ENCODE measurements at regions not wholly inside any gene's neighbourhood (a gene's known extent, or its start where the extent isn't known, plus 50 kb on each side); places are given as distances from the start of the nearest gene placed in this dataset.

DNA sequence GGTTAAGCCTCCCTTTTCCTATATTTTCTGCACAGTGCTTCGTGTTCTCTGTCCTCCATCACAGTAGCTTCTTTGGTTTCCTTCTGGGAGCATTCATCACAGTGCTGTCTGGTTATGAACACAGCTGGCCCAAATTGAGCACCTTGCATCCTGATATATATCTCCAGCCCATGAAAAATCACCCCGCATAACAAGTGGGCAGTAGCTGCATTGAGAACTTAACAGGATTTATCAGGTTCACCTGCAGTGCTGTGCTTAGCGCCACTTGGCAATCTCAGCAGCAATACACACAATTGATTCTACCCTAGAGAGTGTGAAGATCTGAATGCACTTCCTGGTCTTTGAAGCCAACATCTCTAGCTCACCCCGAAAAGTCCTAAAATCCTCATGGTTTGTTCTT lies 408.0 kb downstream of the RNF144A start:
- Histone ChIP-seq H3K27ac (ENCODE audit: low read depth, low read length) (no peak overlapping the region), H3K27me3 (ENCODE audit: control insufficient read depth in 3 of 3, insufficient read depth in 3 of 3, low read length in 3 of 3) (peaks cover 0 to 5% (median 0%) of the 10 kb centered on the region in 3 donors), H3K4me1 (ENCODE audit: control insufficient read depth in 3 of 3, insufficient read depth in 3 of 3, low read length in 3 of 3) (no peaks in the 10 kb centered on the region), H3K4me3 (ENCODE audit: low read length in 3 of 3) (no peak overlapping the region), H3K36me3 (ENCODE audit: control insufficient read depth in 3 of 3, insufficient read depth in 3 of 3, low read length in 3 of 3) (no peaks in the 10 kb centered on the region), H3K9me3 (ENCODE audit: control insufficient read depth in 3 of 3, low read length in 3 of 3) (no peaks in the 10 kb centered on the region), H3K9ac (ENCODE audit: low read depth in 1 of 3, low read length in 3 of 3) (no peak overlapping the region)

DNA sequence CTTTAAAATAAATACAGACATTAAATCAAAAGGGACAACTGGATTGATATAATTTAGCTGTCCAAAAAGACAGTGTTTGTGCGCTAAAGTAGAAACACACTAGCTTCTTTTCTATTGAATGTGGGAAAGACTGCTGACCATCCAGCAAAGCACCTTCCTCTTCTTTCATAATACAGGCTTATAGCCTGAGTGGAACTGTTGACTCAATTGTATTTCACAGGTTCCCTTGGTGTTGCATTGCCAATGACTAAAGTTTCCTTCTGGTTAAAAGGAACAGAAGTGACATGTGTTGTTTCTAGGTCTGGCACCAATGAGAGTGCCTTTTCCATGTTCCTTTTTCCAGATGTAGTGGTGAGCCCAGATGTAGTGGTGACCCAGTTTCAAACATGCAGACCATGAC lies 412.3 kb downstream of the RNF144A start:
- H3K9me3 ChIP-seq (ENCODE audit: control insufficient read depth in 3 of 3, low read length in 3 of 3): no peaks in the 10 kb centered on the region
- H3K9ac ChIP-seq (ENCODE audit: low read depth in 1 of 3, low read length in 3 of 3): no peak overlapping the region
- peaks cover 0 to 5% (median 0%) of the 10 kb centered on the region in 3 donors for H3K27me3 ChIP-seq (ENCODE audit: control insufficient read depth in 3 of 3, insufficient read depth in 3 of 3, low read length in 3 of 3)
- no peak overlapping the region for H3K27ac ChIP-seq (ENCODE audit: low read depth, low read length)
- H3K4me1 ChIP-seq (ENCODE audit: control insufficient read depth in 3 of 3, insufficient read depth in 3 of 3, low read length in 3 of 3): no peaks in the 10 kb centered on the region
- no peaks in the 10 kb centered on the region for H3K36me3 ChIP-seq (ENCODE audit: control insufficient read depth in 3 of 3, insufficient read depth in 3 of 3, low read length in 3 of 3)
- H3K4me3 ChIP-seq (ENCODE audit: low read length in 3 of 3): no peak overlapping the region

DNA sequence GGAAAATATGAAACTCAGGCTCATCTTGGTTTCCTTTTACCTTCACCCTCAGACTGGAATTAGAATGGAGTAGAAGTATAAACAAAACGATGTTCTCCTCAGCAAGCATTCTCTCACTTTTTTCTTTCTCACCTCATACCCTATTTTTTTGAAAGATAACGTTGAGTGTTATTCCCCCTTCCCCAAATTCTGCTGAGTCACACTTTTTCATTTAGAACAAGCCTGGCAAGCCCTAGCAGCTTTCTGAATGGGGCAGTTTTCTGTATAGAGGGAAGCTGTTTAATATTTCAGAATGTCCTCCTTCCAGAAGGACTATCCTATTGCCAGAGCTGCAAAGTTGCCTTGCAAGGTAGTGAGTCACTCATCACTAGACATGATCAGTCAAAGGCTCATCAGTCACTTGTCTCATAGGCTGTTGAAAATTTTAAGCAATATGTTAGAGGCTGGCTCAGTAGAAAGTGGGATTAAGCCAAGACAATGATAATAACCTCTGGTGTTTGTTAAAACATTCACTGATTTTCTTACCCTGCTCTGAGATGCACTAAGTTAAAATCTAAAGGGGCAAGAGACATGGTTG lies 416.1 kb downstream of the RNF144A start:
- no peak overlapping the region for H3K4me3 ChIP-seq (ENCODE audit: low read length in 3 of 3)
- H3K4me1 ChIP-seq (ENCODE audit: control insufficient read depth in 3 of 3, insufficient read depth in 3 of 3, low read length in 3 of 3): no peaks in the 10 kb centered on the region
- no peaks in the 10 kb centered on the region for H3K27me3 ChIP-seq (ENCODE audit: control insufficient read depth in 3 of 3, insufficient read depth in 3 of 3, low read length in 3 of 3)
- no peak overlapping the region for H3K27ac ChIP-seq (ENCODE audit: low read depth, low read length)
- H3K9ac ChIP-seq (ENCODE audit: low read depth in 1 of 3, low read length in 3 of 3): no peak overlapping the region
- H3K36me3 ChIP-seq (ENCODE audit: control insufficient read depth in 3 of 3, insufficient read depth in 3 of 3, low read length in 3 of 3): no peaks in the 10 kb centered on the region
- no peaks in the 10 kb centered on the region for H3K9me3 ChIP-seq (ENCODE audit: control insufficient read depth in 3 of 3, low read length in 3 of 3)

DNA sequence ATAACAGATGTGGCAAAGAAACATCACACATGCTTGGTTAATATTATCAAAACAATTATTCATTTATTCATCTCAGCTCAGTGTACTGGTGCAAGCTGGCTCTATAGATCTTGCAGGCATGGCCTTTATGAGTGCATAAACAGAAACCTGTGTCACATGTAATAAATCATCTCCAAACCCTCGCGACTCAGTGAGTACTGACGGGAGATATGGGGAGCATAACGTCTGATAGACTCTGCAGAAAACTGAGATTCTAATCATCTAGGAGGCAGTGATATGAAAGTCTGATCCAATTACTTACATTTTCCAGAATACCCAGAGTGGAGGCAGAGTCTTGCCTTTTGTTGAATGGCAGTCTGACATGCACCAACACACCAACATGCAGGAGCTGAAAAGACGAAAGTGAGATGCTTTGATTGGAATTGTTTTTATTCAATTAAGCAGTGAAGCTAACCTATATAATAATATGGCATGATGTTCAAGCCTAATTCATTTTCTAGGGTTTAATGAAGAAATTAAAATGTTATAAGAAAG lies 416.8 kb downstream of the RNF144A start:
- Histone ChIP-seq H3K27me3 (ENCODE audit: control insufficient read depth in 3 of 3, insufficient read depth in 3 of 3, low read length in 3 of 3) (no peaks in the 10 kb centered on the region), H3K4me1 (ENCODE audit: control insufficient read depth in 3 of 3, insufficient read depth in 3 of 3, low read length in 3 of 3) (no peaks in the 10 kb centered on the region), H3K9me3 (ENCODE audit: control insufficient read depth in 3 of 3, low read length in 3 of 3) (no peaks in the 10 kb centered on the region), H3K4me3 (ENCODE audit: low read length in 3 of 3) (no peak overlapping the region), H3K27ac (ENCODE audit: low read depth, low read length) (no peak overlapping the region), H3K36me3 (ENCODE audit: control insufficient read depth in 3 of 3, insufficient read depth in 3 of 3, low read length in 3 of 3) (no peaks in the 10 kb centered on the region), H3K9ac (ENCODE audit: low read depth in 1 of 3, low read length in 3 of 3) (no peak overlapping the region)

DNA sequence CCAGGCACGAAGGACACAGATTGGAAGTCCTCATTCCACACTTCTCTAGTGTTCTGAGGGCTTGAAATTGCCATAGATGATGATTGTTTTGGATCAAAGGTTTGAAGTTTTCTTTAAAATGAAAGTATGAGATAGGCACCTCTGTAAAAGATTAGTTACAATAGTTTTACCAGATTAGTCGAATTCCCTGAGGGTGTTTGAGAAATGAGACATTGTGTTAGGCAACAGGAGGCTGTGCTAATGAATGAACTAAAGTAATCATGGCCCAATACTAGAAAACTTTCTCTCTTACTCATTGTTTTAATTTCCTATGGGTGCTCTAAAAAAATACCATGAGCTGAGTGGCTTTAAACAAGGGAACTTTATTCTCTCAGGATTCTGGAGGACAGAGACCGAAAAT lies 421.7 kb downstream of the RNF144A start:
- Histone ChIP-seq H3K9me3 (ENCODE audit: control insufficient read depth in 3 of 3, low read length in 3 of 3) (no peaks in the 10 kb centered on the region), H3K4me1 (ENCODE audit: control insufficient read depth in 3 of 3, insufficient read depth in 3 of 3, low read length in 3 of 3) (no peaks in the 10 kb centered on the region), H3K9ac (ENCODE audit: low read depth in 1 of 3, low read length in 3 of 3) (no peak overlapping the region), H3K36me3 (ENCODE audit: control insufficient read depth in 3 of 3, insufficient read depth in 3 of 3, low read length in 3 of 3) (no peaks in the 10 kb centered on the region), H3K27ac (ENCODE audit: low read depth, low read length) (no peak overlapping the region), H3K4me3 (ENCODE audit: low read length in 3 of 3) (no peak overlapping the region), H3K27me3 (ENCODE audit: control insufficient read depth in 3 of 3, insufficient read depth in 3 of 3, low read length in 3 of 3) (no peaks in the 10 kb centered on the region)

DNA sequence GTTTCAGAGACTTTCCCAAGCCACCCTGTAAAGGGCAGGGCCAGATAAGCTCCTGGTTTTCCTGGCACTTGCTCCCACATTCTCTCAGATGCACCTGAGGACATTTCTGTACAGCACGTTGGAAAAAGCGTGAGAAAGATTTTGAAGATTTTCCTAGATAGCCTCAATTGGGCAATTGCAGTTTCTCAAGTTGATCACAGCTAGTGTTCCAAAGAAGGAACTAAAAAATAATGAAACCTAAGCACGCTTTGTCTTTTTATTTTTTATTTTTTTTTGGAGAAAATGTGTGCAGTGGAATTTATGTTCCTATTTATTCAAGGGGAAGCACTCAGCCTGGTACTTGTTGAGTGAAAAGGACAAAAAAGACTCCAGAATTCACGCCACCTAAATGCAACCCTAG lies 429.1 kb downstream of the RNF144A start:
- Histone ChIP-seq H3K4me3 (ENCODE audit: low read length in 3 of 3) (no peak overlapping the region), H3K9ac (ENCODE audit: low read depth in 1 of 3, low read length in 3 of 3) (no peak overlapping the region), H3K27me3 (ENCODE audit: control insufficient read depth in 3 of 3, insufficient read depth in 3 of 3, low read length in 3 of 3) (no peaks in the 10 kb centered on the region), H3K27ac (ENCODE audit: low read depth, low read length) (no peak overlapping the region), H3K4me1 (ENCODE audit: control insufficient read depth in 3 of 3, insufficient read depth in 3 of 3, low read length in 3 of 3) (no peaks in the 10 kb centered on the region), H3K9me3 (ENCODE audit: control insufficient read depth in 3 of 3, low read length in 3 of 3) (no peaks in the 10 kb centered on the region), H3K36me3 (ENCODE audit: control insufficient read depth in 3 of 3, insufficient read depth in 3 of 3, low read length in 3 of 3) (no peaks in the 10 kb centered on the region)

DNA sequence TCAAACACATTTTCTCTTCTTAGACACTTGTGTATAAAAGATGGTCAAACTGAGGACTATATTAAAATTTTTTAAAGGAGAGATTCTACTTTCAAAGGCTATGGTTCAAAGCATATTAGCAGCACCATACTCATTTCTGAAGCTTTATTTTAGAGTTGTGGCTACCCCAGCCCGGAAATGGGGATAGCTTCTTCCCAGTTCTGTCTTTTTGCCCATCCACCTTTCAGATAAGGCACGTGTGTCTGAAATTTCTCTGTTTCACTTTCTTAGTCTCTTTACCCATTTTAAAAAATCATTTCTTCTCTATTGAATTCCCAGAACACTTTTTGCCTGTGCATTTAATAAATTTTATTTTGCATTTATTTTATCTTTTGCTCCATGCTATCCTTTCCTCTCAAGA lies 431.5 kb downstream of the RNF144A start:
- H3K9ac ChIP-seq (ENCODE audit: low read depth in 1 of 3, low read length in 3 of 3): no peak overlapping the region
- H3K9me3 ChIP-seq (ENCODE audit: control insufficient read depth in 3 of 3, low read length in 3 of 3): no peaks in the 10 kb centered on the region
- H3K27me3 ChIP-seq (ENCODE audit: control insufficient read depth in 3 of 3, insufficient read depth in 3 of 3, low read length in 3 of 3): no peaks in the 10 kb centered on the region
- H3K4me1 ChIP-seq (ENCODE audit: control insufficient read depth in 3 of 3, insufficient read depth in 3 of 3, low read length in 3 of 3): no peaks in the 10 kb centered on the region
- H3K4me3 ChIP-seq (ENCODE audit: low read length in 3 of 3): no peak overlapping the region
- H3K27ac ChIP-seq (ENCODE audit: low read depth, low read length): no peak overlapping the region
- H3K36me3 ChIP-seq (ENCODE audit: control insufficient read depth in 3 of 3, insufficient read depth in 3 of 3, low read length in 3 of 3): no peaks in the 10 kb centered on the region

DNA sequence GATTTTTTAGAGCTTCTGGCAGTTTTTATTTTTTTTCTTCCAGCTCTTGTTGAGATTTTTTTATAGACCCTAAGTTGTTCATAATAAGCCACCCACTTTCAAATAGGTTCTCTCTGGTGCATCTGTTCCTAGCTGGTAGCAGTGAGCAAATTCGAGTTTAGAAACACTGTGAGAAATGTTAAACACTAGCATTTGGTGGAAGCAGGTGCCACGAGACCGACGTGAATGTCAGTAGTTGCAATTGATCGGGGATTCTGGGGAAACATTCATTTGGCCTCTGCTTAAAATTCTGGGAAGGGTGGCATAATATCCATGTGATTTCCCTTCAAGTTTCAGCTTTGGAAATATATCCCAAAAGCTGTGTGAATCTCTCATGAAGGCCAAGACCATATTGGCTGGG lies 435.0 kb downstream of the RNF144A start:
- H3K4me1 ChIP-seq (ENCODE audit: control insufficient read depth in 3 of 3, insufficient read depth in 3 of 3, low read length in 3 of 3): no peaks in the 10 kb centered on the region
- no peak overlapping the region for H3K9ac ChIP-seq (ENCODE audit: low read depth in 1 of 3, low read length in 3 of 3)
- H3K4me3 ChIP-seq (ENCODE audit: low read length in 3 of 3): no peak overlapping the region
- H3K9me3 ChIP-seq (ENCODE audit: control insufficient read depth in 3 of 3, low read length in 3 of 3): no peaks in the 10 kb centered on the region
- no peaks in the 10 kb centered on the region for H3K36me3 ChIP-seq (ENCODE audit: control insufficient read depth in 3 of 3, insufficient read depth in 3 of 3, low read length in 3 of 3)
- no peaks in the 10 kb centered on the region for H3K27me3 ChIP-seq (ENCODE audit: control insufficient read depth in 3 of 3, insufficient read depth in 3 of 3, low read length in 3 of 3)
- H3K27ac ChIP-seq (ENCODE audit: low read depth, low read length): no peak overlapping the region

DNA sequence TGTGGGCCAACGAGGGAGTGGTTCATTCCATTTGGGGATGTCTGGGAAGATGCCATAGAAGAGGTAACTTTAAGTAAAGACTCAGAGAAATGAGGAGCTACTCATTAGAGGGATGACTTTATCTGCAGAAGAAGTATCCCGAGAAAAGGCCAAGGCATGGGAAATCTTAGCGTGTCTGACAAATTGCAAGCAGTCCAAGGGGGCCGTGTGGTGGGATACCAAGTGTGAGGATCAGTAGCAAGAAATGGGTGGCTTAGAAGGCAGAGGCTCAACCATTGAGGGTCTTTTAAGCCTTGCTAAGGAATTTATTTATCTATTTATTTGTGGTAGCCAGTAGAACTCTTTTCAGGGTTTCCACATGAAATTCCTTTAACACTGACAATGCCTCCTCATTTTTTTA lies 436.4 kb downstream of the RNF144A start:
- Histone ChIP-seq H3K4me1 (ENCODE audit: control insufficient read depth in 3 of 3, insufficient read depth in 3 of 3, low read length in 3 of 3) (no peaks in the 10 kb centered on the region), H3K4me3 (ENCODE audit: low read length in 3 of 3) (no peak overlapping the region), H3K9me3 (ENCODE audit: control insufficient read depth in 3 of 3, low read length in 3 of 3) (no peaks in the 10 kb centered on the region), H3K9ac (ENCODE audit: low read depth in 1 of 3, low read length in 3 of 3) (no peak overlapping the region), H3K27ac (ENCODE audit: low read depth, low read length) (no peak overlapping the region), H3K36me3 (ENCODE audit: control insufficient read depth in 3 of 3, insufficient read depth in 3 of 3, low read length in 3 of 3) (no peaks in the 10 kb centered on the region), H3K27me3 (ENCODE audit: control insufficient read depth in 3 of 3, insufficient read depth in 3 of 3, low read length in 3 of 3) (no peaks in the 10 kb centered on the region)

DNA sequence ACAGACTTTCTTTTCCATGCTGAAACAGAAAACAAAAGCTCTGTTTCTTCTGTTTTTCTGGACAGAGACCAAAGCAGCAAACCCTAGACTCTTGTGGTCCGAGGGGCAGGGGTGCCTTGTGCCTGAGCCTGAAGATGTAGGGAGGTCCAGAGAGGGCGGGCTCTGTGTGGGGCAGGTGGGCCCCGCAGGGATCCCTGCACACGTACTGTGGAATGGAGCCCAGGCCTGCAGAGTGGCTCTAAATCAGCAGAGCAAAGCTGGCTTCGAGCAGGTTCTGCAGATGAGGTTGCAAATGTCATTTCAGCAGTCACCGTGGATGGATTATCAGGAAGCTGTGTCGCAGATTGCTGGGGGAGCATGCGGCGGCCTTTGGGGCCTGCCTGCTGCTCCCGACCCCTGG lies 438.6 kb downstream of the RNF144A start:
- Histone ChIP-seq H3K4me3 (ENCODE audit: low read length in 3 of 3) (no peak overlapping the region), H3K4me1 (ENCODE audit: control insufficient read depth in 3 of 3, insufficient read depth in 3 of 3, low read length in 3 of 3) (no peaks in the 10 kb centered on the region), H3K9ac (ENCODE audit: low read depth in 1 of 3, low read length in 3 of 3) (no peak overlapping the region), H3K36me3 (ENCODE audit: control insufficient read depth in 3 of 3, insufficient read depth in 3 of 3, low read length in 3 of 3) (no peaks in the 10 kb centered on the region), H3K27ac (ENCODE audit: low read depth, low read length) (no peak overlapping the region), H3K27me3 (ENCODE audit: control insufficient read depth in 3 of 3, insufficient read depth in 3 of 3, low read length in 3 of 3) (no peaks in the 10 kb centered on the region), H3K9me3 (ENCODE audit: control insufficient read depth in 3 of 3, low read length in 3 of 3) (no peaks in the 10 kb centered on the region)
